ENCODE measurements at regions not wholly inside any gene's neighbourhood (a gene's known extent, or its start where the extent isn't known, plus 50 kb on each side); places are given as distances from the start of the nearest gene placed in this dataset.

GRCh38 chr1:82453511-82454185, 652.9 kb downstream of the ADGRL2 start:
- no peak for DNase-seq

- no peak for DNase-seq
Observed at GRCh38 chr1:82452096-82452495, 651.4 kb downstream of the ADGRL2 start.

- no peak for DNase-seq
Observed at GRCh38 chr1:82451191-82451590, 650.5 kb downstream of the ADGRL2 start.

GRCh38 chr1:82449506-82450057, 648.8 kb downstream of the ADGRL2 start:
- no peak for DNase-seq

GRCh38 chr1:82446955-82447354, 646.2 kb downstream of the ADGRL2 start:
- DNase-seq, result no peak

DNA sequence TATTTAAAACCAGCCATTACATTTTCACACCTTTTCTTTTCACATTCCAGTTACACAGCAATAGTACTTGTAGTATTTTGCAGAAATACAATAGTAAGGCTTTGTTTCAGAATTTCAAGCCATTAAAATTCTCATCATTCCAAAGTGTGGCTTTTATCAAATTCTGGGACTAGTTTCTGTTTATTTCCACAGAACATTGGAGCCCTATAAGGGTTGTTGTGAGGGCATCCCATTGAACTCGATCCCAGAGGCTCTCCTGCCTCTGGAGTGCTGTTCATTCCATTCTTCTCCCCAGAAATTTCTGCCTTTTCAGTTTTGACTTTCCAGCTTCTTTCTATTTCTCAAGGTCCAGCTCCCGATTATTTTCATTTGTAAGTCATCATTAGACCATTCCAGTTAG, 645.5 kb downstream of the ADGRL2 start:
- no peak for DNase-seq

- DNase-seq, result no peak
Observed at GRCh38 chr1:82445827-82446226, 645.1 kb downstream of the ADGRL2 start.

DNA sequence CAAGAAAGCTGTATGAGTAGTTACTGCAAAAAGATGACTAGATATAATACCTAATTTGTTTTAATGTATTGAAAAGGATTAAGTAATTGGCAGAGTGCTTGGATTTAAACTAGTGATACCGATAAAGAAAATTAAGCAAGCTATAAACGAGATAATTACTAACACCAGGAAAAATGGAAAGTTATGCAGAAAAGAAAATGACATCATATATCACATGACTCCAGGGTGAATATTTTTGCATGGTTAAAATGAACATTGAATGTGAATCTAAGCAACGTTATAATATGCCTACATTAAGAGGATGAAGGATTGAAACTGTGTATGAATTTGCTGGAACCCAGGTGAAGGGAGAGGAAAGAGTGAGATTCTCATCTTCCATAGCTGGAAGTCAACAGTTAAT, 644.4 kb downstream of the ADGRL2 start:
- no peak for DNase-seq

DNA sequence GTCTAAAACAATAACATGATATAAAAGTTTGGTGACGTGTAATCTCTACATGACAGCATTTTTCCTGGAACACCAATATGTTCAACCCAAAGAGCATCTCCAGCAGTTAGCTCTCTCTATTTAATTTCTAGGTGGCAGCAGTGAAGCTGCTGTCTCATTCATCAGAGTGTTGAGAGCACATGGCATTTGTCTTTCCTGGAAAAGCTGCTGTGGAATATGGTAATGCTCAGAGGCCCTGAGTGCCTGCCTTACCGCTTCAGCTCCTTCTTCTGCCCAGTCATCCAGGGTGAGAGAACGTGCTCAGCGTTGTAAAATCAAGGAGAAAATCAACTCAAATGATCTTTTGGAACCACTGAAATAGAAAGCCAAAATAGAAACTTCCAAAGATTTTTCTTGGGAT, 640.7 kb downstream of the ADGRL2 start:
- no peak for DNase-seq

DNA sequence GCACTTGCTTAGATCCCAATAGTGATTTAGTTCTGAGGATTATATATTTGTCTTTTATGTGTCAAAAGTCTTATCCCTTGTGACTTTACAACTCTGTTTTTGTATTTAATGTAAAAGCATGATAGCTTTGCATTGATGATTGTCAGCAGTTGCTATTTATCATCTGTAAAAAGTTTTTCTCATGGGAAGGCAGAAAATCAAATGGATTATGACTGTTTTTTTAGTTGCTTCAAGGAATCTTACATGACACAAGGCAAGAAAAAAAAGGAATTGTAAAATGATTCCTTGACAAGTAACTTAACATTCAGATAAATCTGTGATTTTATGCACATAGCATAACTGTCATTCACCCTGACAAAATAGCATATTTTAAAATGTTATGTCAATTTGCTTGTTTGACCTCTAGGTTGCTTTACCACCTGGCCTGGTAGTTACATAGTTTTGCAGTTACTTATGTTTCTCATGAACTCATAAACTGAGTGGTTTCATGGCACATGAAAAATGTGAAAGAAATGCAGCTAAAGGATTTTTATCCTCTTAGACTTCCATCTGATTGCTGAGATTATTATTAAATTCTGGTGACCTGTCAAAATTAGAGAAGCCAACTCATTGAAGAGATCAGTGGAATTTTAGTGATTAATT, 622.6 kb downstream of the ADGRL2 start:
- no peak for DNase-seq

DNA sequence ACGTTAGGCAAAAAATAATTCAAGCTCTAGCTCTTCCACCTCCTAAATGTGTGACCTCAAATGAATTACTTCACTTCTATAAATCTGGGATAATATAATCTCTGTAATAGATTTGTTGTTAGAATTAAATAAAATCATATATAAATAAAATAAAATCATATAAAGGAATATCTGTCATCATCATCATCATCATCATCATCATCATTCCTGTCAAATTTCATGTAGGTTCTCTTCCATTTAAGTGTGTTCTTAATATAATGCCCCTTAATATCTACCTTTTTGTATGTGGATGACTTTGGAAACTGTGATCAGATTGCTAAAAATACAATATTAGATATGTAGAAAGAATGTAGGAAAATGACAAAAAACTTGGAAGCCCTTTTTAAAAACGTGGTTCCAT, 621.0 kb downstream of the ADGRL2 start:
- DNase-seq, result no peak

DNA sequence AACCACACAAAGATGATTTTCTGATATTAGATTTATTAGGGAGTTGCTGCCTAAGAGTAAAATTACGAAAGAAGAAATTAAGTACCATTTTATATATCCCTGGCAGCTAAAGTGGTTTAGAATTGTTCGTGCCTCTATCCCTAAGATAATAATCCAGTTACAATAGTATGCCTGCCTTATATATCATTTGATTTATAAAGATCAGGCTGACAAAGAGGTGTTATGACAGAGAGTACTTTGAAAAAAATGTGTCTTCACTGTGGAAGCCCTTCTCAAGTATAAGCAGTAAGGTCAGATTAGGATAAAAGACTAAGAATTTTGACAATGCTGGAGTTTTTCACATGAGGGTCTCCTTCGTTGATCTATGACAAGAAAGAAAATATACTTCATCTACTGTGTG, 619.9 kb downstream of the ADGRL2 start:
- DNase-seq, result no peak

- DNase-seq, result no peak
Observed at GRCh38 chr1:82411605-82412004, 610.9 kb downstream of the ADGRL2 start.

- no peak for DNase-seq
Observed at GRCh38 chr1:82405333-82405732, 604.6 kb downstream of the ADGRL2 start.

DNA sequence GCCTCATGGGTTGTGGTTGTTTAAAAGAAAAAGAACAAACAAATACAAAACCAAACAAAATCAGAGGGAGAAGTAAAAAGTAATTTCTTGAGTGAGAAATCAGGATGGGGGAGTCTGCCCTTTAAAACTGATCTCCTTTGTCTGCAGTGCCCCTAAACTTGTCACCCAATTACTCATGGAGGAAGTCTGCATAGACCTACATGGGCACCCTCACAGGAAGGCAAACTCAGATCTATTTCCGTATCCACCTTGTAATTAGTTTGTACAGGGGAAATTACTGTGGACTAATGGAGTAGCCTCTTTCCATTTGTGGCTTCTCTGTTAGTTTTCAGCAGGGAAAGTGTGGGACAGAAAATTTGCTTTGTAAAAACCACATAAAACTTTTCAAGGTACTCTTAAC, 600.4 kb downstream of the ADGRL2 start:
- DNase-seq, result no peak

DNA sequence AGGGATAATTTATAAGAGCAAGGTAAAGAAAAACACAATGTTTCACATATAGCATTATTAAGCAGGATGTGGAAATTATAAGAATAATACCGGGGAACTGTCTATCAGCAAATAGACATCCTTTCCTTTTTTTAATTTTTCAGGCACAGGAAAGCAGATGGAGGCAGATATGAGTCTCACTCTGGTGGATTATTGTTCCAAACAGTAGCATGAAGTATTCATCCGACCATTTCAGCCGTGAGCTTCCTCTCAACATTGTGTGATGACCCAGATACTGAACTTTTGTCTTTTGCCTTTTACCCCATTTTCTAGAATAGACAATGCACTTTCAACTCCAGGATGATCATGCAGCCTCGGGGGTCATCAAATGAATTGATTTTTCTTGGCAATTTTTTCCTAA, 599.8 kb downstream of the ADGRL2 start:
- no peak for DNase-seq

- DNase-seq, result no peak
Observed at GRCh38 chr1:82399093-82399492, 598.4 kb downstream of the ADGRL2 start.

GRCh38 chr1:82398357-82398756, 597.6 kb downstream of the ADGRL2 start:
- DNase-seq, result no peak

DNA sequence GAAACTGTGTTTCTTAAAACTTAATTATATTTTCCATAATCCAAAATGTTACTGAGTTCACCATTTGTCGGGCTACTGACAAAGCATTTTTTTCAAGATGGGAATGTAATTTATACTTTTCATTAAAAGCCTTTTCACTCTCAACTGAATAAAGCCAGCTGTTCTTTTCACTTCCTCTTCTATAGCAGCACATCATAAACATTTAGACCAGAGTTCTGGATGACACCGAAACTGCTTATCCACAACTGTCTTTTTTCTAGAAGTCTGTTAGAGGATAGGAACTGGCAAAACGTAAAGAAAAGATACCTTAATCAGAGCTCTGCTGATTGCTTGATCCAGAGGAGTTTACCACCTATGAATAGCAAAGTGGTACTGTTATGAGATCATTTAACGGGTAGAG, 594.7 kb downstream of the ADGRL2 start:
- no peak for DNase-seq

- no peak for DNase-seq
Observed at GRCh38 chr1:82392946-82393345, 592.2 kb downstream of the ADGRL2 start.

DNA sequence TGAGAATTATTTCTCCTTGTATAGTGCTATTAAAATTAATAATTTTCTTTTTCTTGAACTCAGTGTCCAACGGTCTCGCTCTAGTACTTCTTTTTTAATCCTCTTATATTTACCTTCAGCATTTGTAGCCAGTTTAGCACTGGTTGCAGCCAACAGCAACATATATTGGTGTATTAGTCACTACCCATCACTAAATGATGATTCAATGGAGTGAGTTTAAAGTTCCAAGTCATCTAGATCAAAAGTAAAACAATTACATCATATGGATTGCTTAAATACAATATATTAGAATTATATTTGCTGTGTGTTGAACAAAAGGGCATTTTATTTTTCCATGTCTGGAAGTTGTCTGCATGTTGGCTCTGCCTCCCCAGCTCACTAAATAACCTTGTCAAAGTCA, 591.8 kb downstream of the ADGRL2 start:
- no peak for DNase-seq

DNA sequence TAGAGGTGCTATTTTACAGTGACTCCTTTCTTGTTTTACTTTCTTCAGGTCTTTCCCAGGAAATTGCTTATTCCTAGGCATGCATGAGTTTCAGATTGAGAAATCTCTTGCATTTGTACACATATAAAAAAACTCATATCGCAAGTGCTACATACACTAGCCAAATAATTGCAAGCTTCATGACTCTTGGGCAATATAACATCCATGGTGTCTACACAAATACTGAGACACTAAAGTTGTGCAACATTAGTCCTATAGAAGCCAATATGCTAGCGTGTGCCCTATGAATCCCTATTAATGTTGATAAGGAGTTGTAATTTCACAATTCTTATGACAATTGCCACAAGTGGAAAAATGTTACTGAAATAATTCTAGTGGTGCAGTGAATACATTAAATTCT, 591.0 kb downstream of the ADGRL2 start:
- DNase-seq, result no peak

GRCh38 chr1:82390627-82391026, 589.9 kb downstream of the ADGRL2 start:
- no peak for DNase-seq

- DNase-seq, result no peak
Observed at GRCh38 chr1:82388679-82389078, 587.9 kb downstream of the ADGRL2 start.

GRCh38 chr1:82387012-82387366, 586.3 kb downstream of the ADGRL2 start:
- no peak for DNase-seq

Data from NCI-H524 treated with DMSO at 0.1 percent for 48 hours (cell line).